RPMI8226 (cell line): ENCODE measurements at regions not wholly inside any gene's neighbourhood (a gene's known extent, or its start where the extent isn't known, plus 50 kb on each side); places are given as distances from the start of the nearest gene placed in this dataset.

Source experiments
- DNase-seq: peaks from one replicate; pipeline ENCODE4 v3.0.0-alpha.2; 2015

DNA sequence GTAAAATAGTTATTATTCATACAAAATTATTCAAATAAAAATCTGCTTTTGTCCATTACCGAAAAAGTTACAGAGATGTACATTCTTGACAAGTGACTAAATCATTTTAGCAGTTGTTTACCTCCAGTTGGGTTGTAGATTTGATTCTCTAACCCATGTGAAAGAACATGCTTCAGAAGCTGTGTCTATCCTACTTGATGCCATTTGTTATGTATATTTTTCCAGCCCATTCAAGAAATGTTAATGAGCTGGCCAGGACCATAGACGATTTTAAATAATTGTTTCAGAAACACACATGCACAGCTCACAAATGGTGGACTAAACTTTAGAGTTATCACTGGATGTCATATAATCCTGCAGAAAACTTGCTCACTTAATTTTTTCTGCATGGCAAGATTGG is 391.1 kb upstream of the REG3G start:
- DNase-seq: no peak

DNA sequence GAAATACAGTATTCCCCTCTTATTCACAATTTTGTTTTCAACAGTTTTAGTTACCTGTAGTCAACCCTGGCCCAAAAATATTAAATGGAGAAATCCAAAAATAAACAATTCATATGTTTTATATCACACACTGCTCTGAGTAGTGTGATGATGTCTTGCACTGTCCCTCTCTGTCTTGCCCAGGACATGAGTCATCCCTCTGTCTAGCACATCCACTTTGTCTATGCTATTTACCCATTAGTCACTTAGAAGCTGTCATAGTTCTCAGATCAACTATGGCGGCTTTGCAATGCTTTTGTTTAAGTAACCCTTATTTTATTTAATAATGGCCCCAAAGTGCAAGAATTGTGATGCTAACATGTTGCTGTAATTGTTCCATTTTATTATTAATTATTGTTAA is 380.6 kb upstream of the REG3G start:
- no peak for DNase-seq

DNA sequence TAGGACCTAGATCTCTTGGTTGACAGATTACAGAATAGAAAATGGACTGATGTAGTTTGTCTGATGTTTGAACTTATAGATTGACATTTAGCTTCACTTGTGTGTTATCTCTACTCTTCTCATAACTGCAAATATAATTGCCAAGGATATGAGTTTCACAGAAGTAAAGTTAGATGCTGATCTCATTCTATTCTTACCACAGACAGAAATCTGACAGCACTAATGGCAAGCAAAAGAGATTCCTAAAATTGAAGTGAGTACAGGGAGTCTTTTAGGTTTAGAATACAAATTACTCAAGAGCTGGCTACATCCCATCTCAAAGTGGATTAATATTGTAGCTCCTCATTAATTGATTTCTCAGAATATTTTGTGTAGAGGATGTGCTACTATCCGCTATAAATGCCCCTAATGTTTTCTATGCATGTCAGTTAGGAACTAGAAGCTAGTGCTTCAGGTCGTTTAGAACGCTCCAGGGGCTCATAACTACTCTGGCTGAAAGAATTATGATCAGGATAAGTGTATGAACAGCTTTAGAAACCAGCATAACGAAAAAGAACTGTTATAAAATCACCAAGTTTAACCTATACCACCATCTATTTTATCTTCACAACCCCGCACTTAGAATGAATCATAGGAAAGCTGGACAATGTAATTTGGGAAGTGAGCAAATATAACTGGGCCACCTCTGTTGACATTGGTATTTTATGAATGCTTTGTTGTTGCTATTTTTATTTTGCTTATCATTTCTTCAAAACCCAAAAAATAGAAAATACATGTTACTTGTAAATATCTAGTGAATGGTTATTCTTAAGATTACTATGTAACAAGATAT is 378.8 kb upstream of the REG3G start:
- DNase-seq: no peak

DNA sequence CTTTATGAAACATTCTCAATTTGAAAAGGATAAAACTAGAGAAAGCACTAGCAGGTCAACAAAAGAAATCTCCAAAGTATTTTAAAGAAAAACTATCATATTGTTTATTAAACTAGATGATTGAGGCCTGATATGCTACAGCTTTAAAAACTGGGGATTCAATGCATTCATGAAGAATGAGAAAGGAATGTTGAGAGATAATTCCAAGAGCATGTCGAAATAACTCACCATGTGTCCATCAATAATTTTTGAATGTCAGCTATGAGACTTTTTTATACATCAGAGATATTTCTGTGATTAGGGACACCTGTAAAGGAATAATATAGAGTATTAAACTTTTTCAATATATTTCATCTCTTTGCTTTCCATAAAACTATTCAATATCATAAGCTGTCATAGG is 376.9 kb upstream of the REG3G start:
- DNase-seq: no peak

DNA sequence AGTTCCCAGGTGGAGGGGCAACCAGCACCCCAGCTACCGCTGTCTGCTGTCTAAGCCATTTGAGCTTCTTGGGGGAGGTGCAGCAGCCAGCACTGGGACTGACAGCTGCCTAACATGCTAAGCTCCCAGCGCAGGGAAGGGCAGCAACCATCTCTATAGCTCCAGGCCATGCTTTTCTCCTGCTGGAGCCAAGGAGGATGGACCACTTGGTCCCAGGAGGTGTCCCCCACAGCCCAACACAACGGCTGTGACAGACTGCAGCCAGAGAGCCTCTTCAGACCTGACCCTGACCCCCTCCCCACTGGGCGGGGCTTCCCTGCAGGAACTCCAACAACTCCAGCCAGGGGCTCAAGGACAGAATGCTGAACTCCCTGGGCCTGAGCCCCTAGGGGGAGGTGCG is 370.6 kb upstream of the REG3G start:
- DNase-seq: no peak

DNA sequence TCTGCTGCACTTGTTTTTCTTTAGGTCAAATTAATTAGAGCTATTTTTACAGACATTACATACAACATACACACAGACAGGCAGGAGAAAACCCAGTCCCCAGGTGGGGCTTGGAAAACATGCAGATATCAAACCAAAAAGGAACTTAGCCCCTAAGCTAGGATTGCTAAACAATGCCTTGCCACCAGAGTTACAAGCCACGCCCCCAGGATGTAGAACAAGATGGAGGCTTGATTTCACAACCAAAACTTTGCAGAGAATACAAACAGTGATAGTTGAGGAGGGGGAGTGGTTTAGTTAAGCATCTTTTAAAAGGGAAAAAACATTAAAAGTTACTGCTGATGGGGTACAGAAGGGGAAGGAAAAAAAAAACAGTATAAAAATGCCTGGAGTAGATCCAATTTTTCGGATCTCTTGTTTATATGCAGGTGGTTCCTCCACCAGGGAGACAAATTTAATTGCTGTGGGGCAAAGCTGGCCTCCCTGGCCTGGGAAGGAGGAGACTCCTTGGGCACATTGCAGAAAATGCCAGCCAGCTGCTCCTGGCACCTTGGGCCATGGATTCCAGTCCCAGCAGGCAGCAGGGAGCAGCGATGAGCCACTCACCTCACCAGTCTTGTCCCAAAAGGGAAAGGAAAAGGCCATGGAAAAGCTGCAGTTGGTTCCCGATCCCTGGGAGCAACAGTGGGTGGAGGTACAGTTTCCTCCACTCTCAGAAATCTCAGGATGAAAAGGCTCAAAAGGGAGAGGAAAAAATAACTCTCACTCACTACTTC is 348.4 kb upstream of the REG3G start:
- no peak for DNase-seq

DNA sequence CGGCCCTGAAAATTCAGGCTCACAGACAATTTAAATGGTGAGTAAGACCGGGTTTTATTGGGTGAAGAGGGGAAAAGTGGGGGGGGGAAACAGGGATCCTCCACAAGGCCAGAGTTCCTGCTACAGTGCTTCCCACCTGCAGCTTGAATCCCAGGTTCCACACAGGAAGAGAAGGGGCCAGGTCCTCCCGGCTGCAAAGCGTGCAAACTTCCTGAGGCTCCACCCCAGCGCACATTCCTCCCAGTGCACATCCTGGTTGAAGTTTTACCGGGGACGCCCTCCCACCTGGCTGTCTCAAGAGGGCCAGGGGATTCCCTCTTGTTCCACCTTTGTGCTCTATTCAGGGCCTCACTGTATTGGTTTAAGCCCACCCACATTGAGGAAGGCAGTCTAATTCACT is 347.7 kb upstream of the REG3G start:
- DNase-seq: no peak

DNA sequence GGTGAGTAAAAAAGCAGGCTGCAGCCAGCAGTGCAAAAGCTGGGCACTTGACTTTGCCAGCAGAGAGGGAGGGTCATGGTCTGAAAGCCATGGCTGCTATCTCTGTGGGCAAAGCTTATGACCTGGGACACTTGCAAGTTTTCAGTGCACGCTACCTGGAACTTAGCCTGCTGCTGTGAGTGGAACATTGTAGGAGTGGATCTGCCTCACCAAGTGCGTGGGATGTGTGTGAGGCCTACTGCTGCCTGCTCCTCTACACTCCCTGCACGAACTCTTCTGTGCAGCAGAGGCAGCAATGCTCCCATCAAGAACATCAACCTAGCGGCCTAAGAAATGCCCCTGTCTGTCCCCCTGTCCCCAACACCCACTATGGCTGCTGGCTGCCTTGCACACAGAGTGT is 344.1 kb upstream of the REG3G start:
- no peak for DNase-seq

DNA sequence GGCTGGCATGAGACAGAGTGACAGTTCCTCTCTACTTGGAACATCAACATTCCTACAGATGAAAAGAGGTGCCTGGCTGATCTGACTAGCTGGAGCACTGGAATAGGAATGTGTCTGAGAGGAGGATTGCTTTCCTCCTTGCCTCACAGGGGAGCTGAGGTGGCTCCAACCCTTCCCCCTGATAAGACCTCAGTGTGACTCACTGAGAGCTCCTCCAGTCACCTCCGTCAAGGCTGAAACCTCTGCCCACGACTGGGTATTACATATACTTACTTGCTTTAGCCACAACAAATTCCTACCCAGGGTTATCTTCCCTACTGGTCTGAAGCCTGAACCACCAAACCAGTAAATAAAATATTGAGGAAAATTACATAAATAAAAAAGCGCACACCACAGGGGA is 342.7 kb upstream of the REG3G start:
- no peak for DNase-seq

DNA sequence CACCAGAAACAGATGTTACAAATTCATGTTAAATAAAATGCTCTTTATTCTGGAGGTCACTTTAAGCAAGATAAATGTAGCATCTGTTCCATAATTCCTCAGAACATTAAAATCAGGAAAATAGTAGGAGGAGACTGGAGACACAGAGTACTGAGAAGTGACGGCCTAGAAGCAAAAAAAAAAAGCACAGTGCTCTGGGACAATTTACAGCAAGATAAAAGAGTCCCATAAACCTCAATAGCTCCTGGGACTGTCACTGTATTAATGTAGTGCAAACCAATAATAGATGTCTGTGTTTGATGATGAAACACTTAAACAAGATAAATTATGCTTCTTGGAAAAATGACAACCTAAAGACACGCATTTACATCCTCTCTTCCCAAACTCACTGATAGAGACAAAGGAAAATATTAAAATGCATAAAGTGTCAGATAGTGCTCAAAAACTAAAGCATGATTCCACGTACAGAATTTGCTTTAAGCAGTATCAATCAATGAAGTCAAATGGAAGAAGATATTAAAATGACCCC is 338.8 kb upstream of the REG3G start:
- DNase-seq: no peak

DNA sequence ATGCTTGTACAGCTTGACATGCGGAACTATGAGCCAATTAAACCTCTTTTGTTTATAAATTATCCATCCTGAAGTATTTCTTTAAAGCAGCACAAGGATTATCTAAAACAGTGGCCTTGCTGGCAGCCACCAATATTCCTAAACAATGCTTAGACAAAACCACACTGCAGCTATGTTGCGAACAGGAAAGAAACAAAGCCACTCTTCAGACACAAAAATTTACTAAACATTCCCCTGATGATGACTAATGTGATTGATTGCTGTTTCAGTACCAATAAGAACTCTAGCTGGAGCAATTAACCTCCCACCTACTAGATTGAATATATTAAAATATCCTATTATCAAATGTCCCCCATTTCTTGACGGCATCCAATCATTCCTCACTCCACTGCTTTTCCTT is 325.8 kb upstream of the REG3G start:
- no peak for DNase-seq

DNA sequence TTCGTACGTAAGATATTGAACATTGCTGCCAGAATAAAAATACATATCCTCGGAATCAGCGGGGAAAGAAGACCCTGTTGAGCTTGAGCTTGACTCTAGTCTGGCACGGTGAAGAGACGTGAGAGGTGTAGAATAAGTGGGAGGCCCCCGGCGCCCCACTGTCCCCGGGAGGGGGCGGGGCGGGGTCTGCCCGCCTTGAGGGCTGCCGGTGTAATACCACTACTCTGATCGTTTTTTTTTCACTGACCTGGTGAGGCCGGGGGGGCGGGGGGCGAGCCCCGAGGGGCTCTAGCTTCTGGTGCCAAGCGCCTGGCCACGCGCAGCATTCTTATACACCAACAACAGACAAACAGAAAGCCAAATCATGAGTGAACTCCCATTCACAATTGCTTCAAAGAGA is 324.0 kb upstream of the REG3G start:
- DNase-seq: no peak

DNA sequence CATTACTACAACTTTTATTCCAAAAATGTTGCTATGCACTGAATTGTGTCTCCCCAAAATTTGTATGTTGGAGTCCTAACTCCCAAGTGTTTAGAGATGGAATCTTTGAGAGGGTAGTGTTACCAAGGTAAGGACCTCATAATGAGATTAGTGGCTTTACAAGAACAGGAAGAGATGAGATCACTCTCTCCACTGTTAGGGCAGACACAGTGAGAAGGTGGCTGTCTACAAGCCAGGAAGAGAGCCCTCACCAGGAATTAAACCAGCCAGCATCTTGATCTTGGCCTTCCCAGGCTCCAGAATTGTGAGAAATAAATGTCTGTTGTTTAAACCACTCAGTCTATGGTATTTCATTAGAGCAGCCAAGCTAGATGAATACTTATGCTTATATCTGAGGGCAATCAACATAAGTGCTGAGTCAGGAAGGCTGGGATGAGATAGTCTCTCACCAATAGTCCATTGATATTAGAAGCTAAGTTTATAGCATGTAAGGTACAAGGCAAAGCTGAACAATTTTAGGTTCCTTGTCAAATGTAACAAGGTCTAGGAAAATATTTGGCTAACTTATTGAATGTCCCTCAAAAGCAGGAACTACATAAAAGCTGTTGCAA is 317.6 kb upstream of the REG3G start:
- no peak for DNase-seq

DNA sequence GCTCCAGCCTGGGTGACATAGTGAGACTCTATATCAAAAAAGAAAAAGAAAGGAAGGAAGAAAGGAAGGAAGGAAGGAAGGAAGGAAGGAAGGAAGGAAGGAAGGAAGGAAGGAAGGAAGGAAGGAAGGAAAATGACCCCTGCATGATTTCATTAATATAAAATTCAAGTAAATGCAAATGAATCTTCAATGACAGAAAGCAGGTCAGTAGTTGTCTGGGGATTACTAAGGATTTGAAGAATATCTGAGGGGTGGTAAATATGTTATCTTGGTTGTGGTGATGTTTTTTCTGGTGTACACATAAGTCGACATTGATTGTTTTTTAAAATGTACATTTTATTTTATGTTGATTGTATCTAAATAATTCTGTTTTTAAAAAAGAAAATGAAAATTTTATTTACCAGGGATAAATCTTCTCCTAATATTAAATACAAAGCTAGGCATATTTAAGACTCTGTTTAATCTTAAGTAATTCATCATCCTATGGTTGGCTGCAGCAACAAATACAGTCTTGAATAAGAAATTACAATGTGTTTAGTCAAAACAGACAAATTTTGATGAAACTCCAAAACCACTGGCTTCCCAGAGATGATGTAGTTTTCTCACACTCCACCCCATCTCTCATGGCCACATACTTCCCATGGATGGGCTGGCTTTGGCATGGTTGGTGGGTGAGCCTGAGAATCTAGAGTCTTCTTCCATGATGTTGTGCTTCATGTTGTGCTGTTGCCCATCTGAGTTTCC is 314.7 kb upstream of the REG3G start:
- DNase-seq: no peak

DNA sequence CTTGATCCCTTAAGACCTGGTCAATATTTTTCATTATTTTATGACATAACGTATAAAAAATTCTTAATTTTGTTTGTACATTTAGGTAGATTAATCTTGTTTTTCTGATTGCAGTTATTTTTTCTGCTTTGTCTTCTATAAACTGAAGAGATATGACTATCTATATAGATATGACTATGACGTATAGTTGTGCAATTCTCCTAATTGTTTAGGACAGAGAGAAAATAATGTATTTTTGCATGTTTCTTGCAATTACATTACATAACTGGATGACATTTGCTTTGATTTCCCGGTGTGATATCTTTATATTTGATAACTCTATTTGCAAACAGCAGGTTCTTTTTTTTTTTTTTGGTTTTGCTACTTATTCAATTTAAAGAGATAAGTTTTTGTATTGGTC is 310.2 kb upstream of the REG3G start:
- no peak for DNase-seq

DNA sequence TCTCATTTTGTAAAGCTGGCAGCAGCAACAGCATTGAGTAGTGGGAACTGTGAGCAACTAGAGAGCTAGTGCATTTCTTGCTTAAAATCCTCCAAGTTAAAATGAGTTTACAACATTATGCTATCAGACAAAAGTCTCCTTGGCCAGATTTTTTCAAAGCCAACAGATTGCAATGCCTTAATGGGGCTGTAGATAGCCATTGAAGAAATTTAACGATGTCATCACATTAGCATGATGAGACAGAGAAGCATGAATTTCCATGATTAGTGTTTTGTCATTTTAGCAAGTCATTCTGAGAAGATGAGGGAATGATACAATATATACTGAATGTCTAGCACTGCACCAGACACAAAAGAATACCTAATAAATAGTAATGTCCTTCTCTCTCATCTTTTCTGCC is 307.5 kb upstream of the REG3G start:
- no peak for DNase-seq

DNA sequence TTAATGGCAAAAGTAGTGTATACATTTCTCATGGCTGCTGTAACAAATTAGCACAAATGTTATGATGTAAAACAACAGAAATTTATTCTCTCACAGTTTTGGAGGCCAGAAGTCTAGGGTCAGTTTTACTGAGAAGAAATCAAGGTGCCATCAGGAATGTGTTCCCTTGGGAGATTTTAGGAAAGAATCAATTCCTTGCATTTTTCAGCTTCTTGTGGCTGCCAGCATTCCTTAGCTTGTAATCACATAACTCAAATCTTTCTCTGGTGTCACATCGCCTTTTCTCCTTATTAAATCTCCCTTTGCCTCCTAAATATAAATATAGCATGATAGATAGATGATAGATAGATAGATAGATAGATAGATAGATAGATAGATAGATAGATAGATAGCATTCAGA is 307.0 kb upstream of the REG3G start:
- no peak for DNase-seq

DNA sequence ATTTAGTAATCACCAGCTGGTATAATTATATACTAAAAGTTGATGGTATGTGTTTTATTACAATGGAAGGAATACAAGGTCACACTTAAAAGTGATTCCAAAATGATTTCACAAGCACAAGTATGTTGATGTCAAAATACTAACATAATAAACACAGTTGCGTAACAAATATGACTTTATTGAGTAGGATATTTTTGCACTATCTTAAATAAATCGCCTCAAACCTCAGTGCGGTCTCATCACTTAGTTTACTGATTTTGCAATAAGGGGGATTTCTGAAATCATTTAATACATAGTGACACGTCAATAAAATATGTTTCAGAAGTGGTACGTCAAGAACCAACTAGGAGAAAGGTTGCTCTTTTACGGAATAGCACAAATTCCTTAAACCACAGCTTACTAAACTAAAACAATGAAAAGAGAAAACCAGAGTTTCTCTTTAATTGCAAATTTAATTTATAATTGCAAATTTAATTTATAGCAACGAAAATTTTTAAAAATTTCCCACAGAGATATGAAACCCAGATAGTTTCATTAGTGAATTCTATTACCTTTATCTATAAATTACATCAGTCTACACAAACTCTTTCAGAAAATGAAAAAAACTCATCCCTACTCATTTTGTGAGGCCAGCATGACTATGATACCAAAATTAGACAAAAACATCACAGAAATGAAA is 304.0 kb upstream of the REG3G start:
- DNase-seq: no peak

DNA sequence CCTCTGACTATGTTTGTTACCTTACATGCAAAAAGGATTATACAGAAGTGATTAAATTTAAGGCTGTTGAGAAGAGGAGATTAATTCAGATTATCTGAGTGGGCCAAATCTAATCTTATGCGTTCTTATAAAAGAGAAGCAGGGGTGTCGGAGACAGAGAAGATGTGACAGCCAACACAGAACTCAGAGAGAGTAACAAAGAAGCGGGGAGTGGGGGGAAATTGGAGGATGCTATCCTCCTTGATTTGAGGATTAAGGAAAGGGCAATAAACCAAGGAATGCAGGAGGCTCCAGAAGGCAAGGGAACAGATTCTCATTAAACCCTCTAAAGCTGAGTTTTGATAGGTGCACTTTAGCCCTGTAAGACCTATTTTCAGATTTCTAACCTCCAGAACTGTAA is 291.3 kb upstream of the REG3G start:
- no peak for DNase-seq

DNA sequence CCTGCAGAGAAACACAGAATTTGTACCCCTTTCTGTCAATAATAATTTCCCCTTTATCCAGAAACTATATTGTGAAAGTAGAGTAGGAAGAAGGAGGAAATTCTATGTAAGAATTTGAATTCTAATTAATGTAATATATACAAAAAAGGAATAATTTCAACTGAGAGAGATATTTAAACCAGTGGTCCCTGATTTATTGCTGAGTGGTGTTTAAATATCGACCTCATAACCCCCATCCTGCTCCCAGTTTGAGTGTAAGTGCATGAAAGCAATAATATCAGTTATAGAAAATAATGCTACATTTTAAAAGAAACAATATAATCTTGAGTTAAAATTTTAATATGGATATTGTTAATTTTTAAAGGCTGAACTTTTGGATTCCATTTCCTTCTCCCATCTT is 286.2 kb upstream of the REG3G start:
- no peak for DNase-seq

DNA sequence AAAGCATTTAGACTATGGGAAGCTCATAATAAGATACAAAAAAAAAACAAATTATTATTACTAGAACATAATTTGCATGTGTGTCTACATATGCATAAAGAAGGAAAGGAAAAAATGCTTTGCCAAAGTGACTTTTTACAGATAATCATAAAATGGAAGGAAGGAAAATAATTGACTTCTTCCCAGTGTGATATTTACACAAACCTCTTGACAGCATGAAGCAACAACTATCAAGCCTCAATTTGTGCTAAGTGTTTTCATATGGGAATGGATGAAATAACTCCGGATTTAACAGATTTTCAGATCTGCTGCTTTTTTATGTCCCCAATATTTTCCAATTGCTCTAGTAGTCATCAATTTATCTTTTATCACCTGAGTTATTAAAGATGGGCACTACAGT is 275.9 kb upstream of the REG3G start:
- DNase-seq: no peak

DNA sequence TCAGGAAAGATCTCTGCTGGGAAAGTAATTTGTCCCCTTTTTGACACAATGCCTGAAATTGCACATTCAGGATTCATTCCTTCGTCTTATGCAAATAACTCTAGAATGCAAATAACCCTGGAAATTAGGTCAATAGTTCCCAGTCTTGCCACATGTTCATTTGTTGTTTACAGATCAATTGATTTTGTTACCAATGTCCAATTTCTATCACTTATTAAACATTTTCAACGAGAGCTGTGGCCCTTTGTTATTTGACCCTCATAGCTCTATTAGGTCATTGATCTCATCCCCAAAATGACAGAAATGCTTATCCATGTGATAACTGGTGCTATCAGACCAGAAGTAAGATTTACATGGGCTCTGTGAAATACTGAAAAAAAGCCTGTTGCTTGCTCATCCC is 275.3 kb upstream of the REG3G start:
- DNase-seq: no peak

DNA sequence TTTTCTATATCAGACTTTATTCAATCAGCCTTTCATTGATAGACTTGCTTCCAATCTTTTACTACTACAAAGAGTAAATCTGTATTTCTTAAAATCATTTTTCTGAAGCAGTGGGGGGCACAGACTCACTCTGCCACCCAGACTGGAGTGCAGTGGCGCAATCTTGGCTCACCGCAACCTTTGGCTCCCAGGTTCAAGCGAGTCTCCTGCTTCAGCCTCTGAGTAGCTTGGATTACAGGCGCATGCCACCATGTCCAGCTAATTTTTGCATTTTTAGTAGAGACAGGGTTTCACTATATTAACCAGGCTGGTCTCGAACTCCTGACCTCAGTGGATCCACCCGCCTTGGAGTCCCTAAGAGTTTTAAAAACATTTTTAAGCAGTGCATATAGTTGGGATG is 270.6 kb upstream of the REG3G start:
- no peak for DNase-seq
